Stimulated activated CD8-positive, alpha-beta memory T cell treated with anti-CD3 and anti-CD28 coated beads, Interleukin-2, amount 100 ng/mL, for 48 hours (primary cell): ENCODE measurements at regions not wholly inside any gene's neighbourhood (a gene's known extent, or its start where the extent isn't known, plus 50 kb on each side); places are given as distances from the start of the nearest gene placed in this dataset.

Experiments
- DNase-seq, 2 donors: peaks; one replicate each; pipeline ENCODE4 v3.0.0-alpha.2; 2020; ENCODE audit warnings: low read depth in 2 of 2

DNA sequence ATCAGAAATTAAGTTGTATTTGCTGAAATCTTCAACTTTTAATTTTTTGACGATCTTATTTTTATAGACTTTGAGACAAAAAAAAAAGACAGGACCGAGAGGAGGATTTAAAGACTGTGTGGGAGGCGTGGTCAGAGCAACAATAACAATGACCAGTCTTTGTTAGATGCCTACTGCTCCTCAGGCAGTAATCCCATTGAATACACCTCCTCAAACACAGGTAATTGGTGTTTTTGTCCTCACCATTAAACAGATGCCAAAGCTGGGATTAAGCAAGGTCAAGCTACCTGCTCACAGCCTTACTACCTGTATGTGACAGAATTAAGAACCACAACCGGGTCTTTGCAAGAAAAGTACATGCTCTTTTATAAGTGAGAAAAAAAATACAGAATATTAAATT is 233.3 kb upstream of the GRAMD2B start:
- DNase-seq, result no peak

GRCh38 chr5:126192226-126192625 is 231.0 kb upstream of the GRAMD2B start:
- no peak for DNase-seq

DNA sequence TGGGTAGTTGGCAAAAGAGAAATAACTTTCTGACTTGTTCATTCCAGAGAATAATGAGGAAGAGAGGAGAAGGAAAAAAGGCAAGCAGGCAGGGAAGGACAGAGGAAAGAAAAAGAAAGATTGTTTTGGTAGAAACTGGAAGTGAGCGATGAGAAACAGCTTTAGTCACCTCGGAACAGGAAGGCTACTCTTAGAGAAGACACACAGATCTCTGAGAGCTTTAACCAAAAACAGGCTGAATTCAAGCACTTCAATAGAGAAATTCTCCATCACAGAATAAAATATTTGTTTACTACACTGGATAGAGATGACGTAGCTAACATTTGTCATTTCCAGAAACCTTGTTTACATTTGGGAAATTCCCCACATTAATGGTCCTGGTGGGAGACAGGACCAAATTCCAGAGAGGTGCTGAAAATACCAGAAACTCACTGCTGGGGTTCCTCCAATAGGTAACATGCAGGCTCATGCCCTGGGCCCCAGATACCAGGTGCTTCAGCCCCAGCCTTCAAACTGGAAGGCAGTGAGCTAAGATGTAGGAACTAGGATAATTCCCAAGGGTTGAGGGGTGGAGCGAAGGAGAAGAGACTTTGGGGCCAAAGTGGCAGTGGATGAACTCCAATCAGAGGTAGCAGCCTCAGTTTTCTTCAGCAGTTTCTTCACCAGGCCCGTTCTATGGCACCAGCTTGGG is 227.7 kb upstream of the GRAMD2B start:
- DNase-seq, result no peak

DNA sequence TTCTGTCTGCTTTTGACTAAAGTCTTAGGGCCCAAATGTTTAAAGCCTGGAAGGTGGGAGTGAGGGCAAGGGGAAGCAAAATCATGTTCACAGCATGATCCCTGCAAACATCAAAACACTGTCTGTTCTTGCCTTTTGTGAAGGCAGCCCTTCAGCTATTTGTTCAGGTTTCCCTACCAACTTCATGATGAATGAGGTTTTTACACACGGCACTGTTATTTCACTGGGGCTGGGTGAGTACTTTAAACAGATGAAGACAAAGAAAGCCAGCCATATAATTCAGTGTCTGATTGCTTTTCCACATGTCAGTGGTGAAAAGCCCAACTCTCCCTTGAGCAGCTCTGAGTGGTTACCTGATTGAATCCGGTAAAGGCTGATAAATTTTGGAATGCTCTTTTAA is 224.7 kb upstream of the GRAMD2B start:
- no peak for DNase-seq

DNA sequence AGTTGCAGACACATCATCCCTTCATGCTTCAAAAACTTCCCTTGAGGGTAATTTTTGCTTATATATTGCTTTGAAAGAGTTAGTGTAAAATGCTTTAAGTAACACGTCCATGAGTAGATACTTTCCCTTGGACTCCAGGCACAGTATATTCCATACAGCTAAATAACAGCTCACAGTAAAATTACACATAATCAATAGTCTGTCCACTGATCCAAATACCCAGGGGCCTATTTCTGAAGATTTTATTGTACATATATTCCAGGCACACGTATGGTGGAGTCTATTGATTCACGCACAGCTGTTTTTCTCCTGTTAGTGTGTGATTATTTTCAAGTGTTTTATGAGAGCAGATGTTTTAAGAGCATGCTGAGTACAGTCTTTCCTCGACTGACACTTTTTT is 223.7 kb upstream of the GRAMD2B start:
- DNase-seq, result no peak

DNA sequence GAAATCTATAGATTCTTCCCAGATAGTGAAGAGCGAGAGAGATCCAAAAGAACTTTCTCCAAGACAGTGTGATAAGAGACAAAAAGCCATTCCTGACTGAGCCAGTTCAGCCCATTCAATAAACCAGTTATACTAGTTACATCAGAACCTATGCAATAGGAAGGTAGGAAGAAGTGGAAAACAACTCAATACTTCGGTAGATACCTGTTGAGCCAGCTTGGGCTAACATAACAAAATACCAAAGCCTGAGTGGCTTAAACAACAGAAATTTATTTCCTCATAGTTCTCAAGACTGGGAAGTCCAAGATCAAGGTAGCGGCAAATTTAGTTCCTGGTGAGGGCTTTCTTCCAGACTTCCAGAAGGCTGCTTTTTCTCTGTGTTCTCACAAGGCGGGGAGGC is 214.5 kb upstream of the GRAMD2B start:
- no peak for DNase-seq

DNA sequence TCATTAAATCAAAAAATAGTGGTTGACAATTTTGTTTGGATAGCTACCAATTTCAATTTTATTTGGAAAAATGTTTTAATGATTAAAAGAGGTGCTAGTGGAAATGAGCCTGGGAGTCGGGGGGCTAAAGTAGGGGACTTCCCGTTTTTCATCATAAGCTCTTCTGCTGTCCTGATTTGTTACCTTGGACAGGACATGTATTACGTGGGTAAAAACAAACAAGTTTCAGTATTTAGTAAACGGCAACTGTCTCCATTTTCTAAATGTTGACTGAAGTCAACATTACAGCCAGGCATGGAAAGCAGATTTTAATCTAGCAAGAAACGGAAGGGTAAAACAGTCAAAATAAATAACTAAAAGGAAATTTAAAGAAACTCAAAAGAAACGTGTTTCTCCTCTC is 212.3 kb upstream of the GRAMD2B start:
- no peak for DNase-seq

DNA sequence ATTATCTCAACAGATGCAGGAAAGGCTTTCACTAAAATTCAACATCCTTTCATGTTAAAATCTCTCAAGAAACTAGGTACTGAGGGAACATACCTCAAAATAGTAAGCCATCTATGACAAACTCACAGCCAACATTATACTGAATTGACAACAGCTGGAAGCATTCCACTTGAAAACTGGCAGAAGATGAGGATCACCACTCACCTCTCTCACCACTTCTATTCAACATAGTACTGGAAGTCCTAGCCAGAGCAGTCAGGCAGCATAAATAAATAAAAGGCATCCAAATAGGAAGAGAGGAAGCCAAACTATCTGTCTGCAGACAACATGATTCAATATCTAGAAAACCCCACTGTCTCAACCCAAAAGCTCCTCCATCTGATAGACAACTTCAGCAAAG is 203.6 kb upstream of the GRAMD2B start:
- DNase-seq, result no peak

GRCh38 chr5:126220725-126221124 is 202.5 kb upstream of the GRAMD2B start:
- no peak for DNase-seq

GRCh38 chr5:126228934-126229333 is 194.3 kb upstream of the GRAMD2B start:
- DNase-seq, result no peak

GRCh38 chr5:126233256-126233655 is 190.0 kb upstream of the GRAMD2B start:
- no peak for DNase-seq

- DNase-seq, result no peak
Observed at GRCh38 chr5:126234563-126235195, 188.5 kb upstream of the GRAMD2B start.

GRCh38 chr5:126235628-126236027 is 187.6 kb upstream of the GRAMD2B start:
- DNase-seq, result no peak

DNA sequence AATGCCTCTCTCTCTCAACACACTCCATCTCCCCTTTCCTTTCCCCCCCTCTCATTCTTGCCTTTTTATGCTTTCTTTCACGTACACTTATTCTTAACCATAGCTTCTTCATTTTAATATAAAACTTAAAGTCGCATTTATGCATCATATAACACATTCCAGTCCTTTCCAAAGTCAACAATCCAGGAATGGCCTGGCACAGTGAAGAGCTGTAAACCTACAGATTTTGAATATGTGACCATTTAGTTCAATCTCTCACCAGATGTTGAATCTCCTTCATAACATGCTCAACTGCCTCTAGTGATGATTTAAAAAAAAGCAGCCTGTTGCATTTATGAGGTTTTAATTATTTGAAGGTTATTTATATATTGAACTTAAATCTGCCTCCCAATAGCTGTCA is 186.2 kb upstream of the GRAMD2B start:
- no peak for DNase-seq

- no peak for DNase-seq
Observed at GRCh38 chr5:126248611-126249010, 174.6 kb upstream of the GRAMD2B start.

DNA sequence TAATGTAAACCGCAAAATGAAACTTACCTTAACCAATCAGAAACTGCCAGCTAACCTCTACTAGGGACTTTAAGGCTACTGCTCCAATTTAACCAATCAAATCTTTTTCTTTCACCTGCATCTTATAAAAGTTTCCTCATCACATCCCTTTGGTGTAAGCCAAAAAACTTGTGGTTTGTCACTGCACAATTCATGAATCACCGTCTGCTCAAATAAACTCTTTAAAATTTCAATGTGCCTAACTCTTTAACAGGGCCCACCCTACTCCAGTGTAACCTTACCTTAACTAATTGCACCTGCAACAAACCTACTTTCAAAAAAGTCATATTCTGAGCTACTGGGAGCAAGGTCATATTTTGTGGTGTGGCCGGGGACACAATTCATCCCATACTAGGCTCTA is 172.2 kb upstream of the GRAMD2B start:
- DNase-seq, result no peak

DNA sequence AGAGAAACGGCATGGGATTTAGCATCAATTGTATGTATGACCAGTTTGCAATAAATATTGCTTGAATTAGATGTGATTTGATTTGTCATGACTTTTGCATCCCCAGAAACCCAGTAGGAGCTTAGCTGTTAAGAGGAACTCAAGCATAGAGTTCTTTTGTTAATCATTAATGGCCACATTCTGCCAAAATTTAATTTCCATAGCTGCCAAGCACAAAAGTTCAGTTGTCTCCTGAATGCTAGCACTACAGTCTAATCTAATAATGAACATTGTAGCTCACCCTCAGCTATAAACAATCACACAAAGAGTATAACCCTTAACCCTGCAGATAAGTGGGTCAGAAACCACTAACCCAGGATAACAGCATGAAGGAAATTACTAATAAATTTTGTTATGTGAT is 169.8 kb upstream of the GRAMD2B start:
- DNase-seq, result no peak

GRCh38 chr5:126263591-126264184 is 159.5 kb upstream of the GRAMD2B start:
- no peak for DNase-seq

- no peak for DNase-seq
Observed at GRCh38 chr5:126265917-126266316, 157.3 kb upstream of the GRAMD2B start.

GRCh38 chr5:126267438-126267837 is 155.8 kb upstream of the GRAMD2B start:
- DNase-seq, result no peak

GRCh38 chr5:126268697-126269315 is 154.4 kb upstream of the GRAMD2B start:
- no peak for DNase-seq

GRCh38 chr5:126269511-126269910 is 153.7 kb upstream of the GRAMD2B start:
- DNase-seq, result no peak

- DNase-seq, result no peak
Observed at GRCh38 chr5:126271141-126271540, 152.1 kb upstream of the GRAMD2B start.
